ENCODE measurements at regions not wholly inside any gene's neighbourhood (a gene's known extent, or its start where the extent isn't known, plus 50 kb on each side); places are given as distances from the start of the nearest gene placed in this dataset.

DNA sequence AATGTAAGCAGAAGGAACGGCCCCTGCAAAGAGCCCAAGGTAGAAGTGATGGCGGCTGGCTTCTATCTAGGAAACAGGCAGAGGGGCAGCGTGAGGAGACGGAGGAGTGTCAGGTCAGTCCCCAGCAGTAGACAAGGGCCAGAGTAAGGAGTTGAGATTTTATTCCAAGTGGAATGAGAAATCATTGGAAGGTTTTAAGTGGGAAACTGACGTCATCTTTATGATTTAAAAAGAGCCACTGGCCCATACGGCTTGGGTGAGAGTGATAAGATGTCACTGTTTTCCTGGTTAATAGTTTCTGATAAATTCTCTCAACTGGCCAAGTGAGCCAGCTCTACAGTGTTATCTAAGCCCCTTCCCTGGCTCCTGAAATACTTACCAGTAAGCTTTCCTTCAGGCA is 103.2 kb upstream of the CAMK1G start:
- no peak overlapping the region for H3K4me3 ChIP-seq (ENCODE audit: low read length)
- H3K36me3 ChIP-seq (ENCODE audit: control insufficient read depth, insufficient read depth, low read length), result no peaks in the 10 kb centered on the region
- no peak overlapping the region for H3K27ac ChIP-seq (ENCODE audit: low read depth, low read length)
- no peak overlapping the region for H3K27ac Mint-ChIP-seq
- peaks cover 42% of the 10 kb centered on the region for H3K4me1 Mint-ChIP-seq
- H3K4me1 ChIP-seq (ENCODE audit: control insufficient read depth, insufficient read depth, low read length), result peaks cover 18% of the 10 kb centered on the region
- H3K9me3 Mint-ChIP-seq, result peaks cover 2% of the 10 kb centered on the region
- no peak overlapping the region for H3K9ac ChIP-seq (ENCODE audit: extremely low read depth, low read length, poor library complexity, severe bottlenecking)
- no peaks in the 10 kb centered on the region for H3K27me3 ChIP-seq (ENCODE audit: control insufficient read depth, insufficient read depth, low read length, poor library complexity, severe bottlenecking)
- 90 to 92% methylated on average over 6 of the region's 6 CpGs for WGBS, 2 experiments (ENCODE audit: insufficient coverage in 1 of 2, insufficient read length in 1 of 2)
- peaks cover 5% of the 10 kb centered on the region for H3K27me3 Mint-ChIP-seq (ENCODE audit: insufficient read depth)
- no peaks in the 10 kb centered on the region for H3K36me3 Mint-ChIP-seq (ENCODE audit: low read depth)
- H3K9me3 ChIP-seq (ENCODE audit: control insufficient read depth, low read length), result peaks cover 16% of the 10 kb centered on the region
- H3K4me3 Mint-ChIP-seq, result no peak overlapping the region
- TF ChIP-seq, protein P1, sequence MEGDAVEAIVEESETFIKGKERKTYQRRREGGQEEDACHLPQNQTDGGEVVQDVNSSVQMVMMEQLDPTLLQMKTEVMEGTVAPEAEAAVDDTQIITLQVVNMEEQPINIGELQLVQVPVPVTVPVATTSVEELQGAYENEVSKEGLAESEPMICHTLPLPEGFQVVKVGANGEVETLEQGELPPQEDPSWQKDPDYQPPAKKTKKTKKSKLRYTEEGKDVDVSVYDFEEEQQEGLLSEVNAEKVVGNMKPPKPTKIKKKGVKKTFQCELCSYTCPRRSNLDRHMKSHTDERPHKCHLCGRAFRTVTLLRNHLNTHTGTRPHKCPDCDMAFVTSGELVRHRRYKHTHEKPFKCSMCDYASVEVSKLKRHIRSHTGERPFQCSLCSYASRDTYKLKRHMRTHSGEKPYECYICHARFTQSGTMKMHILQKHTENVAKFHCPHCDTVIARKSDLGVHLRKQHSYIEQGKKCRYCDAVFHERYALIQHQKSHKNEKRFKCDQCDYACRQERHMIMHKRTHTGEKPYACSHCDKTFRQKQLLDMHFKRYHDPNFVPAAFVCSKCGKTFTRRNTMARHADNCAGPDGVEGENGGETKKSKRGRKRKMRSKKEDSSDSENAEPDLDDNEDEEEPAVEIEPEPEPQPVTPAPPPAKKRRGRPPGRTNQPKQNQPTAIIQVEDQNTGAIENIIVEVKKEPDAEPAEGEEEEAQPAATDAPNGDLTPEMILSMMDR (conservative IDR thresholded peaks at IDR 0.05), result no peak
- no peak for DNase-seq

DNA sequence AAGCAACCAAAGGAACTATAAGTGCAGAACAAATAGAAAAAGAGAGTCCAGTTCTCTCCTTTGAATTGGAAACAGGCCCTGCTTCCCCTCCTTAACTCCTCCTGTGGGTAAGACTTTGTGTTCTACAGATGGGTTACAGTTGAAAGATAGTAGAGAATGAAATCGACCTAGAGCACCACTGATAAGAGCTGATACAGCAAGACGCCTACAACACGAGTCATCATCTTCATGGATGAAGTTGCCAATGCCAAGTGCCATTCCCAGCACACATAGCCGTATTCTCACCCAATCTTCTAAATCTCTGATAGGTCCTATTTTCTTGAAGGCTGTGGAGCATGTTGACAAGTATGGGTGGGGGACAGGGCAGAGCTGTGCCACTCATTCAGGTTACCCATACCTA is 99.8 kb upstream of the CAMK1G start:
- Mint-ChIP-seq H3K4me1 (peaks cover 52% of the 10 kb centered on the region), H3K27me3 (ENCODE audit: insufficient read depth) (no peaks in the 10 kb centered on the region), H3K36me3 (ENCODE audit: low read depth) (no peaks in the 10 kb centered on the region), H3K27ac (no peak overlapping the region), H3K9me3 (no peaks in the 10 kb centered on the region), H3K4me3 (no peak overlapping the region)
- no peak overlapping the region for H3K9ac ChIP-seq (ENCODE audit: extremely low read depth, low read length, poor library complexity, severe bottlenecking)
- H3K4me3 ChIP-seq (ENCODE audit: low read length), result no peak overlapping the region
- WGBS, 2 experiments (ENCODE audit: insufficient coverage in 1 of 2, insufficient read length in 1 of 2), result 85 to 100% methylated on average over 2 to 4 of the region's 4 CpGs
- H3K27ac ChIP-seq (ENCODE audit: low read depth, low read length), result no peak overlapping the region
- no peaks in the 10 kb centered on the region for H3K27me3 ChIP-seq (ENCODE audit: control insufficient read depth, insufficient read depth, low read length, poor library complexity, severe bottlenecking)
- TF ChIP-seq, protein P1 (conservative IDR thresholded peaks at IDR 0.05), result no peak
- peaks cover 18% of the 10 kb centered on the region for H3K4me1 ChIP-seq (ENCODE audit: control insufficient read depth, insufficient read depth, low read length)
- H3K9me3 ChIP-seq (ENCODE audit: control insufficient read depth, low read length), result peaks cover 16% of the 10 kb centered on the region
- H3K36me3 ChIP-seq (ENCODE audit: control insufficient read depth, insufficient read depth, low read length), result no peaks in the 10 kb centered on the region
- no peak for DNase-seq

DNA sequence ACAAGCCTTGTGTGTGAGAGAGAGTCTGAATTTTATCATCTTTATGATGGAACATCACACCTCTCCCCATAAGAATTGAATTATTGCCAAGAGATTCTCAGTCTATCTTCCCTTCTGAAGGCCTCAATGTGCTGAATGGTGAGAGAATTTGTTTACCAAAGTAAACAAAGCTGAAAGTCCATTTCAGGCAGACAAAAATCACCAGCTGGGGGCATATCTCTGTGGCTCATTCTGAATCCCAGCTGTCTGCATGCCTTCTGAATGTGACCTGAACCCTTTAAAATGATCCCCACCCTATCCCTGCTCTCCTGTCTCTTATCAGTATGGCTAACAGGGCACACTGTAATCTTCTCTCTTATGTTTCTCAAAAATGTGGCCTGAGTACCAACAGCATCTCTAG is 99.1 kb upstream of the CAMK1G start:
- H3K36me3 ChIP-seq (ENCODE audit: control insufficient read depth, insufficient read depth, low read length), result no peaks in the 10 kb centered on the region
- no peak overlapping the region for H3K27ac ChIP-seq (ENCODE audit: low read depth, low read length)
- no peaks in the 10 kb centered on the region for H3K27me3 Mint-ChIP-seq (ENCODE audit: insufficient read depth)
- TF ChIP-seq, protein P1 (conservative IDR thresholded peaks at IDR 0.05), result no peak
- no peak overlapping the region for H3K27ac Mint-ChIP-seq
- no peaks in the 10 kb centered on the region for H3K27me3 ChIP-seq (ENCODE audit: control insufficient read depth, insufficient read depth, low read length, poor library complexity, severe bottlenecking)
- H3K9me3 ChIP-seq (ENCODE audit: control insufficient read depth, low read length), result peaks cover 16% of the 10 kb centered on the region
- peaks cover 18% of the 10 kb centered on the region for H3K4me1 ChIP-seq (ENCODE audit: control insufficient read depth, insufficient read depth, low read length)
- no peaks in the 10 kb centered on the region for H3K36me3 Mint-ChIP-seq (ENCODE audit: low read depth)
- H3K4me3 Mint-ChIP-seq, result no peak overlapping the region
- H3K9me3 Mint-ChIP-seq, result no peaks in the 10 kb centered on the region
- no peak for DNase-seq
- H3K4me1 Mint-ChIP-seq, result peaks cover 59% of the 10 kb centered on the region
- H3K4me3 ChIP-seq (ENCODE audit: low read length), result no peak overlapping the region
- no peak overlapping the region for H3K9ac ChIP-seq (ENCODE audit: extremely low read depth, low read length, poor library complexity, severe bottlenecking)

Data from endodermal cell (in vitro differentiated cells).